HepG2 (cell line): ENCODE measurements at regions not wholly inside any gene's neighbourhood (a gene's known extent, or its start where the extent isn't known, plus 50 kb on each side); places are given as distances from the start of the nearest gene placed in this dataset.

Experiments used
- ATAC-seq: fragments of 200-7000 bp; cut with Tn5 transposase; 3 replicates; pipeline ENCODE4 v1.9.1; 2020; ENCODE audit warnings: mild to moderate bottlenecking, moderate library complexity
- BruUV-seq: library from RNA; stranded (reverse); fragments of 400-500 nt; replicated peaks from 2 replicates; lab custom pipeline; 2021; lab: Mats Ljungman, UMichigan
- CTCF ChIA-PET: fragments of 300-600 bp; formaldehyde crosslinking; extraction: SDS; loops from one replicate; lab custom pipeline; 2021; ENCODE audit warnings: low total read pairs, inconsistent platforms, low intra/inter-chr PET ratio; lab: Yijun Ruan, JAX
- POLR2A ChIA-PET: fragments of 350-600 bp; sonication (Branson Sonifier 250); formaldehyde crosslinking; loops from one replicate; lab custom pipeline; 2020; ENCODE audit warnings: antibody characterized with exemption, inconsistent platforms; lab: Yijun Ruan, JAX
- DNase-seq: peaks from one replicate; pipeline ENCODE4 v3.0.0-alpha.2; 2015; ENCODE audit warnings: low spot score
- FAIRE-seq: peaks from 3 replicates; lab custom pipeline; 2011; peaks lifted over from hg19 to GRCh38; lab: Jason Lieb, UNC
- H2AFZ ChIP-seq: one replicate; pipeline ENCODE4 v1.6.1; 2011; ENCODE audit warnings: low read length, inconsistent platforms
- H3K27ac ChIP-seq: fragments of 300-600 bp; 3 replicates; pipeline ENCODE4 v1.8.0; 2011; ENCODE audit warnings: mixed run types, mild to moderate bottlenecking, mixed read lengths, low read length, inconsistent platforms; ENCODE audit not compliant: insufficient read depth; ENCODE audit errors: extremely low read length
- H3K27me3 ChIP-seq, 2 experiments: fragments of 200-600 bp in 1 of 2; 2 replicates in 1 of 2; 3 replicates in 1 of 2; pipeline versions ENCODE4 v1.6.0 to v1.8.0; 2011; ENCODE audit warnings: low read length in 2 of 2, mild to moderate bottlenecking in 2 of 2, moderate library complexity in 2 of 2, inconsistent platforms in 1 of 2; ENCODE audit not compliant: insufficient read depth in 2 of 2, control insufficient read depth in 1 of 2
- H3K36me3 ChIP-seq, 2 experiments: fragments of 200-600 bp in 1 of 2; replicated peaks in 1 of 2; 2 replicates in 1 of 2; 3 replicates in 1 of 2; pipeline versions ENCODE4 v1.5.1 to v1.8.0; 2011; ENCODE audit warnings: low read length in 2 of 2, inconsistent platforms in 1 of 2; ENCODE audit not compliant: insufficient read depth in 2 of 2, control insufficient read depth in 1 of 2
- H3K4me1 ChIP-seq: 2 replicates; pipeline ENCODE4 v1.5.1; 2012; ENCODE audit warnings: low read length, inconsistent platforms; ENCODE audit not compliant: insufficient read depth
- H3K4me2 ChIP-seq: 2 replicates; pipeline ENCODE4 v1.6.0; 2011; ENCODE audit warnings: low read depth, low read length, inconsistent platforms
- H3K4me3 ChIP-seq, 3 experiments: fragments of 200-600 bp in 1 of 3; sonication (generic), shearing (Covaris generic) in 1 of 3; replicated peaks in 1 of 3; 2 replicates each; pipeline ENCODE4 v1.5.1; 2011 to 2016; ENCODE audit warnings: low read length in 3 of 3, inconsistent platforms in 2 of 3, low read depth in 2 of 3, mild to moderate bottlenecking in 2 of 3, control low read depth in 1 of 3, mixed read lengths in 1 of 3; ENCODE audit not compliant: insufficient read depth in 1 of 3
- H3K79me2 ChIP-seq: one replicate; pipeline ENCODE4 v1.6.1; 2011; ENCODE audit warnings: low read length, inconsistent platforms; ENCODE audit not compliant: insufficient read depth
- H3K9ac ChIP-seq: 2 replicates; pipeline ENCODE4 v1.6.0; 2011; ENCODE audit warnings: mild to moderate bottlenecking, low read depth, low read length, inconsistent platforms; ENCODE audit not compliant: insufficient read depth
- H3K9me3 ChIP-seq: 2 replicates; pipeline ENCODE4 v1.5.1; 2012; ENCODE audit warnings: mild to moderate bottlenecking, low read length
- H4K20me1 ChIP-seq: 2 replicates; pipeline ENCODE4 v1.6.0; 2011; ENCODE audit warnings: inconsistent platforms, mild to moderate bottlenecking, low read length, moderate library complexity; ENCODE audit not compliant: insufficient read depth
- BCL6 ChIP-seq: IDR thresholded peaks from 2 replicates; pipeline ENCODE4 v1.6.1; 2016; ENCODE audit warnings: missing genetic modification reagents, missing compliant biosample characterization
- CEBPB ChIP-seq: IDR thresholded peaks from 2 replicates; pipeline ENCODE4 v1.6.1; 2011; ENCODE audit warnings: low read depth, low read length, improper control_type of control experiment, borderline replicate concordance
- STAG1 ChIP-seq: sonication (generic); formaldehyde crosslinking; IDR thresholded peaks from 2 replicates; pipeline ENCODE4 v1.4.0; 2020; ENCODE audit warnings: missing genetic modification reagents
- ZNF251 ChIP-seq: sonication (generic); formaldehyde crosslinking; IDR thresholded peaks from 2 replicates; pipeline ENCODE4 v1.9.0; 2021; ENCODE audit warnings: mild to moderate bottlenecking, missing genetic modification reagents
- ZNF567 ChIP-seq: sonication (generic); formaldehyde crosslinking; IDR thresholded peaks from 2 replicates; pipeline ENCODE4 v1.8.1; 2023; ENCODE audit warnings: mild to moderate bottlenecking, missing genetic modification reagents, borderline replicate concordance
- WGBS: methylation state at CpG from one replicate; pipeline ENCODE4 v1.1.6; 2017; ENCODE audit warnings: low lambda C conversion rate; 5-methylcytosine and 5-hydroxymethylcytosine counted together
- in situ Hi-C: cut with HindIII; loops from 2 replicates; pipeline ENCODE4 v1.10.0; 2017; ENCODE audit warnings: low pct_unique_long_range_greater_than_20kb; ENCODE audit not compliant: extremely low pct_ligation_motif_present
- intact Hi-C: fragments of 100-400 bp; cut with micrococcal nuclease; formaldehyde crosslinking; loops from one replicate; pipeline ENCODE4 v1.10.0; 2022; ENCODE audit not compliant: unreplicated experiment
- TF ChIP-seq, protein P1 (sequence below): IDR thresholded peaks from 2 replicates; pipeline ENCODE4 v1.4.0; 2020; ENCODE audit warnings: mild to moderate bottlenecking, missing genetic modification reagents
- TF ChIP-seq, protein P2 (sequence below), 2 experiments: fragments of 450-650 bp in 1 of 2; sonication (generic) in 1 of 2; formaldehyde crosslinking; IDR thresholded peaks; 2 replicates each; pipeline versions ENCODE4 v1.5.0 to v1.8.0; 2020 to 2022; ENCODE audit warnings: mild to moderate bottlenecking in 1 of 2, missing genetic modification reagents in 1 of 2
- TF ChIP-seq, protein P3 (sequence below): sonication (generic); formaldehyde crosslinking; IDR thresholded peaks from 2 replicates; pipeline ENCODE4 v1.4.0; 2020; ENCODE audit warnings: mild to moderate bottlenecking, missing genetic modification reagents

DNA sequence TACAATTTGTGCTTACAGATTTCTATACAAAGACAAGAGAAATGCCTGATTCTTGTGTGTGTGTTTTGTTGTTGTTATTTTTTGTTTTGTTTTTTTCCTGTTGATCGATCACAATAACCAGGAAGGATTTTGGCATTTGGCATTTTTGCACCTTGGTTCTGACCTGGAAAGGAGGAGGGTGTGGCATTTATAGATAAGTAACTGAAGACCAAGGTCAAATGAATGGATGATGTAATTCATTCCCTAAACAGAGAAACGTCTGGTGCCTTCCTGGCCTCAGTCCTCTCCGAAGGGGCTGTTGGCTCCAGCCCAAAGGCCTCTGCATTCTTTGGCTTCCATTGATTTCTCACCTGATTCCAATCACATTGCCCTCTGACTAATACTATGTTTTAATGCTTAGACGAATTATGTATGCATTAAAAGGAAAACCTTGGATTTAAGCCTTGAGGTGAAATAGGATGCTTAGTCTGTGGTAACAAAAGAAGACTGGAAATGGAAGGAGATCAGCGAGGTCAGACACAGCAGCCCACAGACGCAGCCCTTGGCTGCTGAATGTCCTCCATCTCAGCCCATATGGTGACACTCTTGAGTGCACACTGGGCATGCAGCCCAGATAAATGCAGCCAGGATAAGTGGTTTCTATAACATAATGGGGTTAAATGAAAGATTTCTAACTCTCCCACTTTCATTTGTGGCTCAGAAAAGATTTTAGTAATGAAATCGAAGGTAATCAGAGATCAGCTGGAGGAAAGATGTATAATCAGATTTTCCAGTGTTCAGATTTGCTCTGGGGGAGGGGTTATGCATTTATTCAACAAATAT, 60.5 kb upstream of the TRIM2 start:
- peaks cover 14% of the 10 kb centered on the region for H3K4me1 ChIP-seq
- ChIA-PET CTCF (interaction anchor here (2.1 kb wide), 1 partner anchor 175 kb away, joined by 44 read pairs; no protein-coding TSS in a partner anchor), POLR2A (no interaction called here)
- no TSS peak for BruUV-seq
- H2AFZ ChIP-seq, result no peak overlapping the region
- no peaks in the 10 kb centered on the region for H4K20me1 ChIP-seq
- no peaks in the 10 kb centered on the region for H3K36me3 ChIP-seq
- H3K4me2 ChIP-seq, result no peak overlapping the region
- FAIRE-seq (no peak), DNase-seq (no peak)
- 0 out of 5 replicates have a peak, but pooled peaks cover 0 to 2% of the 10 kb centered on the region in 2 experiments for H3K27me3 ChIP-seq
- WGBS, result 2% methylated on average over 7 of the region's 7 CpGs
- H3K9ac ChIP-seq, result no peak overlapping the region
- no peak overlapping the region for H3K27ac ChIP-seq
- no peaks in the 10 kb centered on the region for H3K9me3 ChIP-seq
- intact Hi-C loops (loop anchor here (1.0 to 5.0 kb wide), 4 partner anchors 61 to 499 kb away; partner anchors contain the start of gene TRIM2), in situ Hi-C loops (loop anchor here (5.0 kb wide), 1 partner anchor 174 kb away; no protein-coding TSS in a partner anchor)
- no peak overlapping the region; a peak in 1 of 6 replicates for H3K4me3 ChIP-seq
- no peaks in the 10 kb centered on the region for H3K79me2 ChIP-seq
- no peak for TF ChIP-seq ZNF251 (CRISPR knock-in tag)
- 0 out of 2 replicates have a peak, but pooled peaks have one; percentile 22 for TF ChIP-seq CEBPB
- TF ChIP-seq, protein P1, sequence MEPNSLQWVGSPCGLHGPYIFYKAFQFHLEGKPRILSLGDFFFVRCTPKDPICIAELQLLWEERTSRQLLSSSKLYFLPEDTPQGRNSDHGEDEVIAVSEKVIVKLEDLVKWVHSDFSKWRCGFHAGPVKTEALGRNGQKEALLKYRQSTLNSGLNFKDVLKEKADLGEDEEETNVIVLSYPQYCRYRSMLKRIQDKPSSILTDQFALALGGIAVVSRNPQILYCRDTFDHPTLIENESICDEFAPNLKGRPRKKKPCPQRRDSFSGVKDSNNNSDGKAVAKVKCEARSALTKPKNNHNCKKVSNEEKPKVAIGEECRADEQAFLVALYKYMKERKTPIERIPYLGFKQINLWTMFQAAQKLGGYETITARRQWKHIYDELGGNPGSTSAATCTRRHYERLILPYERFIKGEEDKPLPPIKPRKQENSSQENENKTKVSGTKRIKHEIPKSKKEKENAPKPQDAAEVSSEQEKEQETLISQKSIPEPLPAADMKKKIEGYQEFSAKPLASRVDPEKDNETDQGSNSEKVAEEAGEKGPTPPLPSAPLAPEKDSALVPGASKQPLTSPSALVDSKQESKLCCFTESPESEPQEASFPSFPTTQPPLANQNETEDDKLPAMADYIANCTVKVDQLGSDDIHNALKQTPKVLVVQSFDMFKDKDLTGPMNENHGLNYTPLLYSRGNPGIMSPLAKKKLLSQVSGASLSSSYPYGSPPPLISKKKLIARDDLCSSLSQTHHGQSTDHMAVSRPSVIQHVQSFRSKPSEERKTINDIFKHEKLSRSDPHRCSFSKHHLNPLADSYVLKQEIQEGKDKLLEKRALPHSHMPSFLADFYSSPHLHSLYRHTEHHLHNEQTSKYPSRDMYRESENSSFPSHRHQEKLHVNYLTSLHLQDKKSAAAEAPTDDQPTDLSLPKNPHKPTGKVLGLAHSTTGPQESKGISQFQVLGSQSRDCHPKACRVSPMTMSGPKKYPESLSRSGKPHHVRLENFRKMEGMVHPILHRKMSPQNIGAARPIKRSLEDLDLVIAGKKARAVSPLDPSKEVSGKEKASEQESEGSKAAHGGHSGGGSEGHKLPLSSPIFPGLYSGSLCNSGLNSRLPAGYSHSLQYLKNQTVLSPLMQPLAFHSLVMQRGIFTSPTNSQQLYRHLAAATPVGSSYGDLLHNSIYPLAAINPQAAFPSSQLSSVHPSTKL (CRISPR knock-in tag), result 0 out of 2 replicates have a peak, but pooled peaks have one; percentile 7
- TF ChIP-seq STAG1, result no peak
- no peak for TF ChIP-seq ZNF567 (CRISPR knock-in tag)
- TF ChIP-seq BCL6 (CRISPR knock-in tag), result peak; percentile 43; the same call in 1 of the 2 replicates
- TF ChIP-seq, protein P2, sequence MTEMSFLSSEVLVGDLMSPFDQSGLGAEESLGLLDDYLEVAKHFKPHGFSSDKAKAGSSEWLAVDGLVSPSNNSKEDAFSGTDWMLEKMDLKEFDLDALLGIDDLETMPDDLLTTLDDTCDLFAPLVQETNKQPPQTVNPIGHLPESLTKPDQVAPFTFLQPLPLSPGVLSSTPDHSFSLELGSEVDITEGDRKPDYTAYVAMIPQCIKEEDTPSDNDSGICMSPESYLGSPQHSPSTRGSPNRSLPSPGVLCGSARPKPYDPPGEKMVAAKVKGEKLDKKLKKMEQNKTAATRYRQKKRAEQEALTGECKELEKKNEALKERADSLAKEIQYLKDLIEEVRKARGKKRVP (CRISPR knock-in tag; IDR thresholded peaks at IDR 0.05), result peak in 1 of 2 experiments; percentile 81; a peak in 2 of 4 replicates
- TF ChIP-seq, protein P3, sequence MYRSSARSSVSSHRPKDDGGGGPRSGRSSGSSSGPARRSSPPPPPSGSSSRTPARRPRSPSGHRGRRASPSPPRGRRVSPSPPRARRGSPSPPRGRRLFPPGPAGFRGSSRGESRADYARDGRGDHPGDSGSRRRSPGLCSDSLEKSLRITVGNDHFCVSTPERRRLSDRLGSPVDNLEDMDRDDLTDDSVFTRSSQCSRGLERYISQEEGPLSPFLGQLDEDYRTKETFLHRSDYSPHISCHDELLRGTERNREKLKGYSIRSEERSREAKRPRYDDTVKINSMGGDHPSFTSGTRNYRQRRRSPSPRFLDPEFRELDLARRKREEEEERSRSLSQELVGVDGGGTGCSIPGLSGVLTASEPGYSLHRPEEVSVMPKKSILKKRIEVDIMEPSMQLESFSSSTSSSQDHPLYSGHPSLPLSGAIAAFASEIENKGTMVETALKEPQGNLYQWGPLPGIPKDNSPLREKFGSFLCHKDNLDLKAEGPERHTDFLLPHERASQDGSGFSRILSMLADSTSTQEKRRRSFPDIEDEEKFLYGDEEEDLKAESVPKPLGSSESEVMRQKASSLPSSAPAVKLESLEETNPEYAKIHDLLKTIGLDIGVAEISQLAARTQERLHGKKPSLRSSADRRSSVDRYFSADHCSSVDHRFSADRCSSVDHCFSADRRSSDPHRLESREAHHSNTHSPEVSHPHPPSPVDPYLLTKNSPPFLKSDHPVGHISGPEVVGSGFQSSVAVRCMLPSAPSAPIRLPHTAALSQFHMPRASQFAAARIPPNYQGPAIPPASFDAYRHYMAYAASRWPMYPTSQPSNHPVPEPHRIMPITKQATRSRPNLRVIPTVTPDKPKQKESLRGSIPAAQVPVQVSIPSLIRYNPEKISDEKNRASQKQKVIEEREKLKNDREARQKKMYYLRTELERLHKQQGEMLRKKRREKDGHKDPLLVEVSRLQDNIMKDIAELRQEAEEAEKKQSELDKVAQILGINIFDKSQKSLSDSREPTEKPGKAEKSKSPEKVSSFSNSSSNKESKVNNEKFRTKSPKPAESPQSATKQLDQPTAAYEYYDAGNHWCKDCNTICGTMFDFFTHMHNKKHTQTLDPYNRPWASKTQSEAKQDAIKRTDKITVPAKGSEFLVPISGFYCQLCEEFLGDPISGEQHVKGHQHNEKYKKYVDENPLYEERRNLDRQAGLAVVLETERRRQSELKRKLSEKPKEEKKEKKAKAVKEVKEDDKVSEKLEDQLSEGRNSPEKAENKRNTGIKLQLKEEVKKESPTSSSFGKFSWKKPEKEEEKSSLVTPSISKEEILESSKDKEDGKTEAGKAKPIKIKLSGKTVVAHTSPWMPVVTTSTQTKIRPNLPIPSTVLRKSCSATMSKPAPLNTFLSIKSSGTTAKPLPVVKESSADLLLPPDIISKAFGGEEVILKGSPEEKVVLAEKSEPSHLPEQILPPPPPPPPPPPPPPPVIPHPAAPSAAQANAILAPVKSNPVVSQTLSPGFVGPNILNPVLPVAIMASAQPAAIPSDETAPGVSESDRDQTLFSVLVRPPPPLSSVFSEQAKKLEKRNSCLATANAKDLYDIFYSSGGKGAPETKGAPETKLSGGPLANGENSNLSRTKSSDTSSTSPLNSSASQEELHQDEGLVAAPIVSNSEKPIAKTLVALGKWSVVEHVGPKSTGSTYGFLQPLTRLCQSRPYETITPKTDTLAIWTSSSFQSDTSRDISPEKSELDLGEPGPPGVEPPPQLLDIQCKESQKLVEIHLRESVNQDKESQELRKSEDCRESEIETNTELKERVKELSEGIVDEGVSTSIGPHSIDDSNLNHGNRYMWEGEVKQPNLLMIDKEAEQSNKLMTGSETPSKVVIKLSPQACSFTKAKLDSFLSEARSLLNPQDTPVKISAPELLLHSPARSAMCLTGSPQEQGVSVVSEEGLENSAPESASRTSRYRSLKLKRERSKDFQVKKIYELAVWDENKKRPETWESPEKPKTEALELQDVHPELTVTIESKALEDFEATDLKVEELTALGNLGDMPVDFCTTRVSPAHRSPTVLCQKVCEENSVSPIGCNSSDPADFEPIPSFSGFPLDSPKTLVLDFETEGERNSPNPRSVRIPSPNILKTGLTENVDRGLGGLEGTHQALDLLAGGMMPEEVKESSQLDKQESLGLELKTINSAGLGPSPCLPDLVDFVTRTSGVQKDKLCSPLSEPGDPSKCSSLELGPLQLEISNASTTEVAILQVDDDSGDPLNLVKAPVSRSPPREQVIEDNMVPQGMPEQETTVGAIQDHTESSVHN, result no peak
- TF ChIP-seq, all 625 proteins: peak for 4
- ATAC-seq, result no peak
